ENCODE measurements at regions not wholly inside any gene's neighbourhood (a gene's known extent, or its start where the extent isn't known, plus 50 kb on each side); places are given as distances from the start of the nearest gene placed in this dataset.

DNA sequence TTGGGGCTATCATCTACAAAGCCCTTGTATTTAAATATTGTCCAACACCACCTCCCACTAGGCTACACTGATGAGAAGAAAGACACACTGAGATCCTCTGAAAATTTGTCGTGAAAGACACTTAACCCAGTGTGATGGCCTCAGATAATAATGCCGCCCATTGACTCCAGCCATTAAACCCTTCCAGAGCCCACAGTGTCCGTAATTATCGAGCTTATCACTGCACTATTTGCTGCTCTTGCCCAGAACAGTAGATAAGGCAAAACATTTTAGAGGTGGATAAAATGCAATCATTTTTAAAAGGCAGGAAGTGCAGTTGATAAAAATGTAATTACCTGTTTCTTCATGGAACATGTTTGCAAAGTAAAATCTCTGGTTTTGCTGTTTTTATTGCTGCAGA is 121.3 kb upstream of the DDX18 start (continued):
- no peak for TF ChIP-seq NANOG (IDR thresholded peaks at IDR 0.05; ENCODE audit: insufficient read depth, low read depth, low read length, poor library complexity, severe bottlenecking)
- TF ChIP-seq, protein P1, sequence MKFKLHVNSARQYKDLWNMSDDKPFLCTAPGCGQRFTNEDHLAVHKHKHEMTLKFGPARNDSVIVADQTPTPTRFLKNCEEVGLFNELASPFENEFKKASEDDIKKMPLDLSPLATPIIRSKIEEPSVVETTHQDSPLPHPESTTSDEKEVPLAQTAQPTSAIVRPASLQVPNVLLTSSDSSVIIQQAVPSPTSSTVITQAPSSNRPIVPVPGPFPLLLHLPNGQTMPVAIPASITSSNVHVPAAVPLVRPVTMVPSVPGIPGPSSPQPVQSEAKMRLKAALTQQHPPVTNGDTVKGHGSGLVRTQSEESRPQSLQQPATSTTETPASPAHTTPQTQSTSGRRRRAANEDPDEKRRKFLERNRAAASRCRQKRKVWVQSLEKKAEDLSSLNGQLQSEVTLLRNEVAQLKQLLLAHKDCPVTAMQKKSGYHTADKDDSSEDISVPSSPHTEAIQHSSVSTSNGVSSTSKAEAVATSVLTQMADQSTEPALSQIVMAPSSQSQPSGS (IDR thresholded peaks at IDR 0.05; ENCODE audit: low read length), result no peak
- no peak for TF ChIP-seq SIRT6 (IDR thresholded peaks at IDR 0.05; ENCODE audit: low read length)
- TF ChIP-seq KDM1A (IDR thresholded peaks at IDR 0.05; ENCODE audit: borderline replicate concordance, low read length), result no peak
- no peak for TF ChIP-seq CEBPB (IDR thresholded peaks at IDR 0.05; ENCODE audit: low read depth, low read length)
